Adrenal gland (tissue), 9 donors: ENCODE measurements at regions not wholly inside any gene's neighbourhood (a gene's known extent, or its start where the extent isn't known, plus 50 kb on each side); places are given as distances from the start of the nearest gene placed in this dataset.

ENCODE experiments used
- DNase-seq, 7 donors: peaks; one replicate each; pipeline ENCODE4 v3.0.0-alpha.2; 2019 to 2020
- H3K27ac ChIP-seq, 5 donors: fragments of 200-600 bp; sonication (generic) in 4 of 5; 1 replicate in 3 of 5; 2 replicates in 2 of 5; pipeline versions ENCODE4 v1.5.1 to v1.8.0; 2016 to 2020; ENCODE audit warnings: mild to moderate bottlenecking in 1 of 5
- H3K27me3 ChIP-seq: fragments of 200-600 bp; 2 replicates; pipeline ENCODE4 v1.8.0; 2021
- H3K36me3 ChIP-seq, 2 donors: fragments of 200-600 bp; replicated peaks in 1 of 2; 1 replicate in 1 of 2; 2 replicates in 1 of 2; pipeline versions ENCODE4 v1.5.1 to v1.8.0; 2018 to 2022
- H3K4me1 ChIP-seq, 2 donors: fragments of 200-600 bp; replicated peaks in 1 of 2; 1 replicate in 1 of 2; 2 replicates in 1 of 2; pipeline versions ENCODE4 v1.5.1 to v1.8.0; 2018 to 2021
- H3K4me3 ChIP-seq, 4 donors: fragments of 200-600 bp; sonication (generic) in 3 of 4; one replicate each; pipeline ENCODE4 v1.5.1; 2016 to 2018
- H3K9me3 ChIP-seq, 3 donors: fragments of 200-600 bp; sonication (generic) in 1 of 3; replicated peaks in 1 of 3; 1 replicate in 2 of 3; 2 replicates in 1 of 3; pipeline versions ENCODE4 v1.5.1 to v1.8.0; 2016 to 2021
- CTCF ChIP-seq, 6 experiments: fragments of 450-650 bp in 4 of 6; fragments of 200-600 bp in 2 of 6; sonication (generic) in 1 of 6; IDR thresholded peaks; 1 replicate in 5 of 6; 2 replicates in 1 of 6; pipeline versions ENCODE4 v1.5.1 to v1.8.0; 2016 to 2021; ENCODE audit warnings: antibody characterized with exemption in 6 of 6, mild to moderate bottlenecking in 2 of 6, moderate library complexity in 1 of 6
- POLR2A ChIP-seq, 2 donors: fragments of 450-650 bp; IDR thresholded peaks; one replicate each; pipeline ENCODE4 v1.6.1; 2017; ENCODE audit warnings: antibody characterized with exemption in 2 of 2, mild to moderate bottlenecking in 2 of 2, moderate library complexity in 1 of 2
- WGBS, 4 donors: extraction: QIAGEN DNeasy Blood & Tissue Kit in 2 of 4; methylation state at CpG; one replicate each; pipeline versions ENCODE4 v1.1.5 to v1.1.7; 2013 to 2017; 5-methylcytosine and 5-hydroxymethylcytosine counted together
- intact Hi-C, 2 donors: fragments of 100-400 bp; cut with DNase I; formaldehyde crosslinking; loops; one replicate each; pipeline versions ENCODE4 v1.14.1 to v1.15.0; 2022 to 2023
- donor health status: healthy with polysubstance abuse.
- donor health status: Bipolar disorder and iron deficiency.
- donor health status: DM: yes; HTN: yes; CAD: no.
- donor health status: DM: no; HTN: no; CAD: no.
- donor health status: DM: no; HTN: no; CAD: no.

- Histone ChIP-seq H3K27ac (no peak overlapping the region), H3K27me3 (no peaks in the 10 kb centered on the region), H3K9me3 (no peaks in the 10 kb centered on the region), H3K4me1 (no peaks in the 10 kb centered on the region), H3K36me3 (no peaks in the 10 kb centered on the region), H3K4me3 (no peak overlapping the region)
- intact Hi-C loops = no loop called here
- DNase-seq = no peak
- WGBS, 4 donors = 54 to 82% (median 61%) methylated on average over 1 of the region's 1 CpG
- no peak for TF ChIP-seq POLR2A (IDR thresholded peaks at IDR 0.05)
- TF ChIP-seq CTCF (IDR thresholded peaks at IDR 0.05) = no peak
These were observed 953.5 kb downstream of the CDH11 start for GRCh38 chr16:64168371-64168770.

- Histone ChIP-seq H3K27ac (no peak overlapping the region), H3K4me1 (no peaks in the 10 kb centered on the region), H3K36me3 (no peaks in the 10 kb centered on the region), H3K9me3 (no peaks in the 10 kb centered on the region), H3K4me3 (no peak overlapping the region), H3K27me3 (no peaks in the 10 kb centered on the region)
- WGBS, 4 donors = 84 to 87% (median 86%) methylated on average over 12 of the region's 12 CpGs
- intact Hi-C loops = no loop called here
- TF ChIP-seq CTCF (IDR thresholded peaks at IDR 0.05) (no peak), POLR2A (IDR thresholded peaks at IDR 0.05) (no peak)
- DNase-seq = no peak
These were observed 953.9 kb downstream of the CDH11 start for GRCh38 chr16:64167936-64168335.

DNA sequence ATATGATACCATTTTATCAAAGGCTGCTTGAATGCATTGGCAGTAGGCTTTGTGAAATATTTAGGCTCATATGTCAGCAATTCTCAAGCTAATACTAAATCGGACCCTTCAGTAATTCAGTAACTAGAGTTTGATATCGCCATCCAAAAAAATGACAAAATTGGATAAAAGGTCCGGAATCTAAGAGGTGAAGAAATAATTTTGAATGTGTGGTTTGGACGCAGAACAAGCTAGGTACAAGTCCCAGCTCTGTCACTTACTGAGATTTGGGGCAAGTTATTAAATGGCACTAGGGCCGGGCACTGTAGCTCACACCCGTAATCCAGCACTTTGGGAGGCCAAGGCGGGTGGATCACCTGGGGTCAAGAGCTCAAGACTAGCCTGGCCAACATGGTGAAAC, 956.5 kb downstream of the CDH11 start:
- Histone ChIP-seq H3K9me3 (no peaks in the 10 kb centered on the region), H3K36me3 (no peaks in the 10 kb centered on the region), H3K27ac (no peak overlapping the region), H3K4me3 (no peak overlapping the region), H3K27me3 (no peaks in the 10 kb centered on the region), H3K4me1 (peaks cover 0 to 3% of the 10 kb centered on the region in 2 donors)
- intact Hi-C loops = no loop called here
- no peak for DNase-seq
- TF ChIP-seq CTCF (IDR thresholded peaks at IDR 0.05) (no peak), POLR2A (IDR thresholded peaks at IDR 0.05) (no peak)
- 94 to 96% (median 95%) methylated on average over 7 of the region's 7 CpGs for WGBS, 4 donors

DNA sequence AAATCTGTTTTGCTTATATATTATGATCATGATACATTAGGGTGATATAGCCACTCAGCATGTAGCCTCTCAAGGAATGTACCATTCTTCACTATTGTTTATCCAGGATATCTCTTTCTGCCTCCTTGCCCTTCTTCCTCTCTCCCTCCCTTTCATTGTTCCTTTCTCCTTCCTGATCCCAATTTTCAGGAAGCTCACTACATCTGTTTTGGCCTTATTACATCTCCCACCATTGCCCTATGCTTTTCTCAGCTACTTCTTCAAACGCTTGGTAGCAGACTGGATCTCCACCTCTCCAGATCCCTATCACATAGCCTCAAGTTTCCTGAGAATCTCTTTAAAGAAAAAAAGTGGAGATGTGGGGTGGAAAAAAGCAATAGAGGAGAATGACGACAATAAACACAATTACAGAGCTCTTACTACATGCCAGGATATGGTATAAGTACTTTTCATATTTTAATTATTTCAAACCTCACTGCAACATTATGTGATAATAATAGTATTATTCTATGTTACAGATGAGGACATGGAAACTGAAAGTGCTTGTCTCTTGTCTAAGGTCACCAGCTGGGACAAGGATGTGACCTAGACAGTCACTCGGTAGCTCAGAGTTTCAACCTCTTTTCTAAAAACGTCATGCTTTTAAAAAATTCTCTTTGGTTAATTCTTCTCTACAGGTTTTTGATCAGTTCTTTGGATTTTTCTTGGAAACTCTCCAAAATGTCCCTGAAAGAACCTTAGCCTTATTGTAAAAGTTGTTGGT, 959.1 kb downstream of the CDH11 start:
- peaks cover 0 to 3% of the 10 kb centered on the region in 2 donors for H3K4me1 ChIP-seq
- no peaks in the 10 kb centered on the region for H3K36me3 ChIP-seq
- no peak overlapping the region for H3K27ac ChIP-seq
- H3K9me3 ChIP-seq = no peaks in the 10 kb centered on the region
- H3K27me3 ChIP-seq = no peaks in the 10 kb centered on the region
- DNase-seq = no peak
- WGBS, 4 donors = 36 to 54% (median 48%) methylated on average over 4 of the region's 4 CpGs
- TF ChIP-seq CTCF (IDR thresholded peaks at IDR 0.05) (no peak), POLR2A (IDR thresholded peaks at IDR 0.05) (no peak)
- intact Hi-C loops = no loop called here
- H3K4me3 ChIP-seq = no peak overlapping the region
